Tibial nerve (tissue), 4 donors: ENCODE measurements at regions not wholly inside any gene's neighbourhood (a gene's known extent, or its start where the extent isn't known, plus 50 kb on each side); places are given as distances from the start of the nearest gene placed in this dataset.

Experiments
- DNase-seq, 2 donors: peaks; one replicate each; pipeline ENCODE4 v3.0.0-alpha.2; 2019; ENCODE audit warnings: low spot score in 2 of 2
- H3K27ac ChIP-seq, 4 donors: fragments of 200-600 bp; sonication (generic) in 3 of 4; one replicate each; pipeline ENCODE4 v1.5.1; 2017 to 2019; ENCODE audit warnings: mild to moderate bottlenecking in 1 of 4
- H3K27me3 ChIP-seq, 2 donors: fragments of 200-600 bp; sonication (generic) in 1 of 2; one replicate each; pipeline versions ENCODE4 v1.5.1 to v1.6.0; 2017 to 2019
- H3K36me3 ChIP-seq, 3 donors: fragments of 200-600 bp; sonication (generic); one replicate each; pipeline ENCODE4 v1.5.1; 2018 to 2019
- H3K4me1 ChIP-seq, 4 donors: fragments of 200-600 bp; sonication (generic) in 3 of 4; one replicate each; pipeline ENCODE4 v1.5.1; 2017 to 2019
- H3K4me3 ChIP-seq, 4 donors: fragments of 200-600 bp; sonication (generic) in 3 of 4; one replicate each; pipeline ENCODE4 v1.5.1; 2017 to 2019; ENCODE audit warnings: mild to moderate bottlenecking in 1 of 4, moderate library complexity in 1 of 4
- H3K9me3 ChIP-seq, 4 donors: fragments of 200-600 bp; sonication (generic) in 3 of 4; one replicate each; pipeline ENCODE4 v1.5.1; 2017 to 2019
- CTCF ChIP-seq, 5 experiments: fragments of 200-600 bp in 3 of 5; fragments of 450-650 bp in 2 of 5; sonication (generic) in 3 of 5; IDR thresholded peaks; one replicate each; pipeline ENCODE4 v1.5.1; 2016 to 2019; ENCODE audit warnings: antibody characterized with exemption in 5 of 5, mild to moderate bottlenecking in 3 of 5, moderate library complexity in 2 of 5
- EP300 ChIP-seq, 2 donors: sonication (generic); formaldehyde crosslinking; IDR thresholded peaks; one replicate each; pipeline ENCODE4 v1.6.1; 2017; ENCODE audit warnings: antibody characterized with exemption in 2 of 2, mild to moderate bottlenecking in 1 of 2
- POLR2A ChIP-seq, 2 donors: fragments of 450-650 bp; IDR thresholded peaks; one replicate each; pipeline ENCODE4 v1.6.1; 2017; ENCODE audit warnings: antibody characterized with exemption in 2 of 2, mild to moderate bottlenecking in 2 of 2, moderate library complexity in 2 of 2
- WGBS, 2 donors: methylation state at CpG; one replicate each; pipeline ENCODE4 v1.1.5; 2018; 5-methylcytosine and 5-hydroxymethylcytosine counted together

DNA sequence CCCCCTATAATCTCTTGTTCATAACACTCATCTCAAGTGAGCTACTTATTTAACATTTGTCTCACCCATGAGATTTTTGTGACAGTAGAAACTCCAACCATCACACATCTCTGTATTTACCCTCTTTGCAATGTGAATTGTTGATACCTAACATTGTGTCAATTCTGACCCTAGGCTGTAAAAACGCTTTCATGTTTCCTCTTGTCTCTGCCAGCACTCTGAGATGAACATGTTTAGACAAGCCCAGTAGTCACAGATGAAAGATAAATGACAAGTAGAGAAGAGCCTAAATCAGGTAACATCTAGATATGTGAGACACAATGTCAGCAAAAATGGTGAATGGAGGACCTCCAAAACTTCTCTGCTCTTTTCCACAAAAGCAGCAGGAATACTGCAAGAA lies 1254.5 kb upstream of the GOT2 start:
- Histone ChIP-seq H3K27me3 (no peaks in the 10 kb centered on the region), H3K4me3 (no peak overlapping the region), H3K36me3 (no peaks in the 10 kb centered on the region), H3K4me1 (no peaks in the 10 kb centered on the region), H3K27ac (no peak overlapping the region), H3K9me3 (peaks cover 0 to 33% (median 3%) of the 10 kb centered on the region in 4 donors)
- TF ChIP-seq EP300 (IDR thresholded peaks at IDR 0.05) (no peak), CTCF (IDR thresholded peaks at IDR 0.05) (no peak), POLR2A (IDR thresholded peaks at IDR 0.05) (no peak)
- 76 to 85% methylated on average over 1 of the region's 1 CpG for WGBS, 2 donors
- no peak for DNase-seq

DNA sequence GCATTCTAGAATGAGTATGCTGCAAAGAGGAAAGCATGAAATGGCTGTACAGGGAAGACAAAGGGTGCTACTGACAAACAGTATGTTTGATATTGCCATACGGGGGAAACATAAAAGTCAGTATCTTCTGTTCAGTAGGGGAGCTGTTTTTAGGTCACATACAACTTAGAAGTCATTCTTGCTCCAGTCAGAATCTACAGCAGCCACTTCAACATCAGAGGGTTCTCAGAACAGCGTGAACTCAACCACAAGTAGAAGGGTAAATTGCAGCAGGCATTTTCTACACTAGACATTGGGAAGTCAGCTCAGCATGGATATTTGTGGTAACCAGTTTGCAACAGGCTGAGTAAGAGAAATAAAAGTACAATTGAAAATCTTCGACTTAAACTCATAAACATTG lies 1241.8 kb upstream of the GOT2 start:
- no peaks in the 10 kb centered on the region for H3K9me3 ChIP-seq
- H3K36me3 ChIP-seq: no peaks in the 10 kb centered on the region
- no peak overlapping the region for H3K27ac ChIP-seq
- H3K27me3 ChIP-seq: no peaks in the 10 kb centered on the region
- no peaks in the 10 kb centered on the region for H3K4me1 ChIP-seq
- no peak for DNase-seq
- TF ChIP-seq POLR2A (IDR thresholded peaks at IDR 0.05) (no peak), CTCF (IDR thresholded peaks at IDR 0.05) (no peak), EP300 (IDR thresholded peaks at IDR 0.05) (no peak)
- 65 to 72% methylated on average over 3 of the region's 3 CpGs for WGBS, 2 donors
- H3K4me3 ChIP-seq: no peak overlapping the region

- WGBS, 2 donors: 59 to 72% methylated on average over 3 of the region's 3 CpGs
- TF ChIP-seq EP300 (IDR thresholded peaks at IDR 0.05): no peak
- TF ChIP-seq CTCF (IDR thresholded peaks at IDR 0.05): no peak
- no peak for TF ChIP-seq POLR2A (IDR thresholded peaks at IDR 0.05)
- no peak overlapping the region for H3K27ac ChIP-seq
- H3K36me3 ChIP-seq: no peaks in the 10 kb centered on the region
- H3K27me3 ChIP-seq: no peaks in the 10 kb centered on the region
- no peaks in the 10 kb centered on the region for H3K9me3 ChIP-seq
- H3K4me1 ChIP-seq: no peaks in the 10 kb centered on the region
- DNase-seq: no peak
- no peak overlapping the region for H3K4me3 ChIP-seq
Observed at GRCh38 chr16:59973966-59974365, 1239.8 kb upstream of the GOT2 start.

DNA sequence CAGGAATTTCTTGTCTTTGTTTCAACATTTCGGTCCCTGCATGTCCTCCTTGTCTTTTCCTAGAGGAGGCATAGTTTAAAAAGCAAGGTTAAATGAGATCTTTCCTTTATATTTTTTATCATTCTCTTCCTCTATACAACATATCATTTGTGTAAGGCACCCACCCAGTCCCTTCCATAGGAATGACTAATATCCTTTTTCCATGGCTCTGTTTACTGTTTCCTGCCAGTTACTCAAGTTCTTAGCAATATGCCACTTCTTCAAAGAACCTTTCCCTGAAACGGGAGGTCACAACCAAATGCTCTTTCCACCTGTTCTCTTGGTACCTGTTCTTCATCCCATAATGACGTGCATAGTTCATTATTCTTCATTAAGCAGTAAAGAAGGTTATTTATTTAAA lies 1237.1 kb upstream of the GOT2 start:
- no peak for DNase-seq
- 73 to 79% methylated on average over 3 of the region's 3 CpGs for WGBS, 2 donors

GRCh38 chr16:59964232-59964924 lies 1230.3 kb upstream of the GOT2 start:
- TF ChIP-seq CTCF (IDR thresholded peaks at IDR 0.05): no peak
- no peak for TF ChIP-seq EP300 (IDR thresholded peaks at IDR 0.05)
- TF ChIP-seq POLR2A (IDR thresholded peaks at IDR 0.05): no peak
- H3K27ac ChIP-seq: no peak overlapping the region
- no peaks in the 10 kb centered on the region for H3K36me3 ChIP-seq
- H3K27me3 ChIP-seq: no peaks in the 10 kb centered on the region
- WGBS, 2 donors: 94 to 96% methylated on average over 6 of the region's 6 CpGs
- peaks cover 0 to 6% (median 0%) of the 10 kb centered on the region in 4 donors for H3K9me3 ChIP-seq
- DNase-seq: no peak
- peaks cover 0 to 10% (median 2%) of the 10 kb centered on the region in 4 donors for H3K4me1 ChIP-seq
- no peak overlapping the region for H3K4me3 ChIP-seq

More for the DNA sequence above, 1237.1 kb upstream of the GOT2 start:
- no peaks in the 10 kb centered on the region for H3K4me1 ChIP-seq
- H3K27ac ChIP-seq: no peak overlapping the region
- TF ChIP-seq EP300 (IDR thresholded peaks at IDR 0.05): no peak
- TF ChIP-seq POLR2A (IDR thresholded peaks at IDR 0.05): no peak
- H3K4me3 ChIP-seq: no peak overlapping the region
- H3K9me3 ChIP-seq: no peaks in the 10 kb centered on the region
- H3K27me3 ChIP-seq: no peaks in the 10 kb centered on the region
- H3K36me3 ChIP-seq: no peaks in the 10 kb centered on the region
